ENCODE measurements at regions not wholly inside any gene's neighbourhood (a gene's known extent, or its start where the extent isn't known, plus 50 kb on each side); places are given as distances from the start of the nearest gene placed in this dataset.

DNA sequence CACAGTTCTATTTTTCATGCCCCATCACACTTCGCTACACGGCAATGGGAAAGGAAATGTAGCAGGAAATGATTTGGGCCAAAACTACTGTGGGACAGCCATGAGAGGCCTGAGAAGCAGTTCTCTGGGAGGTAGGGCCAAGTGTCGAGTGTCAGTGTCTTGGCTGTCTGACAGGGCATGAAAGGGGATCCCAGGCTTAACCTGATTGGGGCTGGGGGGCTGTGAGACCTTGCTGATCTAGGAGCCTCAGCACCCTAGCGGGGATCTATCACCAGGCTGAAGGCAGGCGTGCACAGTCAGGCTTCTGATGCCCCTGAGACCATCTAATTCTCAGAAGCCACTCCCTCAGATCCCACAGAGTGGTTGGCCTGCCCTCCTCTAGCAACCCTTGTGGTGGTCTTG is 58.2 kb upstream of the SLC25A13 start:
- Histone ChIP-seq H3K4me1 (no peaks in the 10 kb centered on the region), H3K27me3 (no peaks in the 10 kb centered on the region), H3K36me3 (no peaks in the 10 kb centered on the region), H3K9me3 (no peaks in the 10 kb centered on the region), H3K4me3 (no peak overlapping the region), H3K27ac (replicated peaks in 1 of 4) (no peak overlapping the region)
- intact Hi-C loops (cut with DNase I) = no loop called here
- no peak for DNase-seq (ENCODE audit: extremely low spot score)
- TF ChIP-seq POLR2A (IDR thresholded peaks at IDR 0.05; ENCODE audit: low read depth) = no peak
- TF ChIP-seq, protein P1, sequence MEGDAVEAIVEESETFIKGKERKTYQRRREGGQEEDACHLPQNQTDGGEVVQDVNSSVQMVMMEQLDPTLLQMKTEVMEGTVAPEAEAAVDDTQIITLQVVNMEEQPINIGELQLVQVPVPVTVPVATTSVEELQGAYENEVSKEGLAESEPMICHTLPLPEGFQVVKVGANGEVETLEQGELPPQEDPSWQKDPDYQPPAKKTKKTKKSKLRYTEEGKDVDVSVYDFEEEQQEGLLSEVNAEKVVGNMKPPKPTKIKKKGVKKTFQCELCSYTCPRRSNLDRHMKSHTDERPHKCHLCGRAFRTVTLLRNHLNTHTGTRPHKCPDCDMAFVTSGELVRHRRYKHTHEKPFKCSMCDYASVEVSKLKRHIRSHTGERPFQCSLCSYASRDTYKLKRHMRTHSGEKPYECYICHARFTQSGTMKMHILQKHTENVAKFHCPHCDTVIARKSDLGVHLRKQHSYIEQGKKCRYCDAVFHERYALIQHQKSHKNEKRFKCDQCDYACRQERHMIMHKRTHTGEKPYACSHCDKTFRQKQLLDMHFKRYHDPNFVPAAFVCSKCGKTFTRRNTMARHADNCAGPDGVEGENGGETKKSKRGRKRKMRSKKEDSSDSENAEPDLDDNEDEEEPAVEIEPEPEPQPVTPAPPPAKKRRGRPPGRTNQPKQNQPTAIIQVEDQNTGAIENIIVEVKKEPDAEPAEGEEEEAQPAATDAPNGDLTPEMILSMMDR (IDR thresholded peaks at IDR 0.05) = no peak
- TF ChIP-seq EP300 (IDR thresholded peaks at IDR 0.05) = no peak
- no peak for TF ChIP-seq POLR2AphosphoS5 (IDR thresholded peaks at IDR 0.05)
- WGBS = 57% methylated on average over 5 of the region's 5 CpGs

DNA sequence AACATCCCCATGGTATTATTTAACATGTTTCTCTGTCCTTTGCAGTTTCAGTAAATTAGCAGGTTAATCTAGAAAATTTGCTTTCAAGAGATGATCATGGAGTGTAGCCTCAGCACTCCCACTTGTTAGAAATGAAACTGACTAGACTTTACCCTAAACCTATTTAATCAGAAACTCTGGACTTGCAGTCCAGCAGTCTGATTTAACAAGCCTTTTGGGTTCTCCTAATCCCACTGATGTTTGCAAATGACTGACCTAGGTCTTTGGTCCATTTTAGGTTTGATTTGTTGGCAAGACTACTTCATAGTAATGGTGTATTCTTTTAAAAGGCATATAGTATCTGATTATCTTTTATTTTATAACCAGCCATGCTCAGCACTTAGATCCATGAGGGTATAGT is 55.5 kb upstream of the SLC25A13 start:
- intact Hi-C loops (cut with DNase I) = no loop called here
- no peak overlapping the region for H3K4me3 ChIP-seq
- H3K9me3 ChIP-seq = no peaks in the 10 kb centered on the region
- DNase-seq (ENCODE audit: extremely low spot score) = no peak
- no peak overlapping the region for H3K27ac ChIP-seq (replicated peaks in 1 of 4)
- TF ChIP-seq POLR2AphosphoS5 (IDR thresholded peaks at IDR 0.05) (no peak), POLR2A (IDR thresholded peaks at IDR 0.05; ENCODE audit: low read depth) (no peak), EP300 (IDR thresholded peaks at IDR 0.05) (no peak)
- TF ChIP-seq, protein P1 (IDR thresholded peaks at IDR 0.05) = no peak
- no peaks in the 10 kb centered on the region for H3K27me3 ChIP-seq
- no peaks in the 10 kb centered on the region for H3K36me3 ChIP-seq
- H3K4me1 ChIP-seq = no peaks in the 10 kb centered on the region

Small RNA genes in the stretch of these regions (small RNA-seq; reads per million reads assigned to genes)
- 0 reads per million in 3 donors for gene RNU7-188P
